Astrocyte (in vitro differentiated cells and primary cell): ENCODE measurements at regions not wholly inside any gene's neighbourhood (a gene's known extent, or its start where the extent isn't known, plus 50 kb on each side); places are given as distances from the start of the nearest gene placed in this dataset.

Experiments used
- DNase-seq: peaks from one replicate; pipeline ENCODE4 v3.0.0-alpha.2; 2010; ENCODE audit warnings: low read depth
- FAIRE-seq: peaks from 2 replicates; lab custom pipeline; 2011; peaks lifted over from hg19 to GRCh38; lab: Jason Lieb, UNC
- H2AFZ ChIP-seq: 2 replicates; pipeline ENCODE4 v1.6.0; 2012; ENCODE audit warnings: low read depth, low read length, inconsistent platforms
- H3K27ac ChIP-seq: 2 replicates; pipeline ENCODE4 v1.5.1; 2011; ENCODE audit warnings: low read depth, low read length, inconsistent platforms
- H3K27me3 ChIP-seq: 2 replicates; pipeline ENCODE4 v1.6.0; 2011; ENCODE audit warnings: low read length, inconsistent platforms; ENCODE audit not compliant: insufficient read depth
- H3K36me3 ChIP-seq: 2 replicates; pipeline ENCODE4 v1.5.1; 2011; ENCODE audit warnings: low read length, inconsistent platforms; ENCODE audit not compliant: insufficient read depth
- H3K4me1 ChIP-seq: 2 replicates; pipeline ENCODE4 v1.5.1; 2011; ENCODE audit warnings: low read length, inconsistent platforms; ENCODE audit not compliant: insufficient read depth
- H3K4me2 ChIP-seq: 2 replicates; pipeline ENCODE4 v1.6.0; 2012; ENCODE audit warnings: low read length, inconsistent platforms
- H3K4me3 ChIP-seq: 2 replicates; pipeline ENCODE4 v1.5.1; 2011; ENCODE audit warnings: low read depth, mild to moderate bottlenecking, low read length, inconsistent platforms; ENCODE audit not compliant: insufficient read depth
- H3K79me2 ChIP-seq: 2 replicates; pipeline ENCODE4 v1.6.0; 2012; ENCODE audit warnings: mild to moderate bottlenecking, low read length, inconsistent platforms; ENCODE audit not compliant: insufficient read depth
- H3K9ac ChIP-seq: 2 replicates; pipeline ENCODE4 v1.6.0; 2012; ENCODE audit warnings: mild to moderate bottlenecking, low read length, inconsistent platforms
- H3K9me3 ChIP-seq: 2 replicates; pipeline ENCODE4 v1.5.1; 2012; ENCODE audit warnings: low read depth, mild to moderate bottlenecking, low read length, inconsistent platforms; ENCODE audit not compliant: insufficient read depth
- H4K20me1 ChIP-seq: 2 replicates; pipeline ENCODE4 v1.6.0; 2012; ENCODE audit warnings: low read length, inconsistent platforms; ENCODE audit not compliant: insufficient read depth
- H3K27ac Mint-ChIP-seq: one replicate; pipeline ENCODE4 v1.8.0; 2021; ENCODE audit warnings: mild to moderate bottlenecking, mixed read lengths; ENCODE audit not compliant: unreplicated experiment
- H3K27me3 Mint-ChIP-seq: one replicate; pipeline ENCODE4 v1.8.0; 2021; ENCODE audit warnings: low read depth, mixed read lengths; ENCODE audit not compliant: unreplicated experiment
- H3K36me3 Mint-ChIP-seq: one replicate; pipeline ENCODE4 v1.8.0; 2021; ENCODE audit warnings: low read depth, mixed read lengths; ENCODE audit not compliant: unreplicated experiment
- H3K4me1 Mint-ChIP-seq: one replicate; pipeline ENCODE4 v1.8.0; 2021; ENCODE audit warnings: low read depth, mixed read lengths; ENCODE audit not compliant: unreplicated experiment
- H3K4me3 Mint-ChIP-seq: one replicate; pipeline ENCODE4 v1.8.0; 2021; ENCODE audit warnings: mild to moderate bottlenecking, moderate library complexity, mixed read lengths; ENCODE audit not compliant: unreplicated experiment
- H3K9me3 Mint-ChIP-seq: one replicate; pipeline ENCODE4 v1.8.0; 2021; ENCODE audit warnings: mild to moderate bottlenecking, mixed read lengths; ENCODE audit not compliant: unreplicated experiment
- CTCF ChIP-seq: IDR thresholded peaks from 2 replicates; pipeline ENCODE4 v1.5.1; 2011; ENCODE audit warnings: low read depth, mild to moderate bottlenecking, inconsistent platforms, low read length, moderate library complexity; ENCODE audit not compliant: insufficient read depth
- EZH2 ChIP-seq: IDR thresholded peaks from 2 replicates; pipeline ENCODE4 v1.6.1; 2012; ENCODE audit warnings: mild to moderate bottlenecking, low read length, inconsistent platforms; ENCODE audit not compliant: insufficient read depth

GRCh38 chr3:73765878-73766545 lies 141.3 kb upstream of the PDZRN3 start:
- H3K27ac ChIP-seq, result no peak overlapping the region
- H2AFZ ChIP-seq, result no peak overlapping the region
- peaks cover 4% of the 10 kb centered on the region for H3K4me1 ChIP-seq
- FAIRE-seq, result no peak
- H4K20me1 ChIP-seq, result no peaks in the 10 kb centered on the region
- Mint-ChIP-seq H3K36me3 (no peaks in the 10 kb centered on the region), H3K27ac (no peak overlapping the region), H3K27me3 (no peaks in the 10 kb centered on the region), H3K4me3 (no peak overlapping the region), H3K4me1 (peaks cover 4% of the 10 kb centered on the region), H3K9me3 (peaks cover 3% of the 10 kb centered on the region)
- H3K27me3 ChIP-seq, result no peaks in the 10 kb centered on the region
- no peak overlapping the region for H3K9ac ChIP-seq
- peak; percentile 18 for DNase-seq
- TF ChIP-seq CTCF, result no peak
- peak overlapping the region; percentile 0 for H3K4me3 ChIP-seq
- no peaks in the 10 kb centered on the region for H3K36me3 ChIP-seq
- peak overlapping the region; percentile 77 for H3K4me2 ChIP-seq
- H3K9me3 ChIP-seq, result no peaks in the 10 kb centered on the region
- H3K79me2 ChIP-seq, result no peaks in the 10 kb centered on the region

GRCh38 chr3:73762855-73763254 lies 138.1 kb upstream of the PDZRN3 start:
- Mint-ChIP-seq H3K4me1 (peaks cover 4% of the 10 kb centered on the region), H3K4me3 (no peak overlapping the region), H3K9me3 (no peaks in the 10 kb centered on the region), H3K27ac (no peak overlapping the region), H3K36me3 (no peaks in the 10 kb centered on the region), H3K27me3 (peaks cover 4% of the 10 kb centered on the region)
- H3K27ac ChIP-seq, result no peak overlapping the region
- no peaks in the 10 kb centered on the region for H3K36me3 ChIP-seq
- no peak overlapping the region for H3K4me3 ChIP-seq
- TF ChIP-seq EZH2 (no peak), CTCF (no peak)
- H3K79me2 ChIP-seq, result no peaks in the 10 kb centered on the region
- FAIRE-seq (no peak), DNase-seq (no peak)
- H3K4me2 ChIP-seq, result no peak overlapping the region
- H2AFZ ChIP-seq, result no peak overlapping the region
- no peak overlapping the region for H3K9ac ChIP-seq
- H3K4me1 ChIP-seq, result peaks cover 4% of the 10 kb centered on the region
- H3K9me3 ChIP-seq, result no peaks in the 10 kb centered on the region
- no peaks in the 10 kb centered on the region for H4K20me1 ChIP-seq
- no peaks in the 10 kb centered on the region for H3K27me3 ChIP-seq

DNA sequence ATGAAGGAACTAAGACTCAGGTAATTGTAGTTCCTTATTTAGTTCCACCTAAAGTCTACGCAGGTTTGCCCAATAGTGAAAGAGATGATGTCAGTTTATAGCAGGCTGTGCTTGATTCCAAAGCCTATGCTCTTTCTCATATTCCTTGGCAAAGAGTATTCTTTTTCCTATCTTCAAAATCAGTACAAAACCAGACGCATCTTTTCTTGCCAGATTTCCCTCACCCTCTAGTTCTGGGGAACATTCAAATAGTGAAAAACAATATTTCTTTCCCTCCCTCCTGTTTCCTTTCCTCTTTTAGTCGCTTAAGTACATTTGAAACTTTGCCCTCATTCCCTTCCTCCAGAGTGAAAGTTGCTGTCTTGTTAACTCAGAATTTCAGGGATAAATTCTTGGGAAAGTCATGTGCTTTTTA lies 134.6 kb upstream of the PDZRN3 start:
- no peaks in the 10 kb centered on the region for H3K4me1 ChIP-seq
- FAIRE-seq, result no peak

More for the DNA sequence above, 134.6 kb upstream of the PDZRN3 start:
- no peaks in the 10 kb centered on the region for H3K79me2 ChIP-seq
- H3K9me3 Mint-ChIP-seq, result peaks cover 1% of the 10 kb centered on the region
- no peaks in the 10 kb centered on the region for H3K9me3 ChIP-seq
- H4K20me1 ChIP-seq, result no peaks in the 10 kb centered on the region
- H3K36me3 ChIP-seq, result no peaks in the 10 kb centered on the region
- H3K9ac ChIP-seq, result no peak overlapping the region
- no peak overlapping the region for H3K27ac ChIP-seq
- H3K36me3 Mint-ChIP-seq, result no peaks in the 10 kb centered on the region
- no peak overlapping the region for H3K4me3 Mint-ChIP-seq
- no peak for DNase-seq
- peaks cover 4% of the 10 kb centered on the region for H3K27me3 Mint-ChIP-seq
- TF ChIP-seq EZH2 (no peak), CTCF (no peak)
- no peak overlapping the region for H3K4me3 ChIP-seq
- H3K27me3 ChIP-seq, result no peaks in the 10 kb centered on the region
- H2AFZ ChIP-seq, result no peak overlapping the region
- H3K4me1 Mint-ChIP-seq, result no peaks in the 10 kb centered on the region
- H3K27ac Mint-ChIP-seq, result no peak overlapping the region
- no peak overlapping the region for H3K4me2 ChIP-seq
